ENCODE measurements at regions not wholly inside any gene's neighbourhood (a gene's known extent, or its start where the extent isn't known, plus 50 kb on each side); places are given as distances from the start of the nearest gene placed in this dataset.

GRCh38 chr4:181976764-181977163, 266.4 kb upstream of the TENM3 start:
- no peak for DNase-seq (ENCODE audit: low read depth in 2 of 2)

- DNase-seq (ENCODE audit: low read depth in 2 of 2) = no peak
Observed at GRCh38 chr4:181982437-181982836, 260.8 kb upstream of the TENM3 start.

- DNase-seq (ENCODE audit: low read depth in 2 of 2) = no peak
Observed at GRCh38 chr4:181982856-181983255, 260.3 kb upstream of the TENM3 start.

- DNase-seq (ENCODE audit: low read depth in 2 of 2) = no peak
Observed at GRCh38 chr4:181987392-181987791, 255.8 kb upstream of the TENM3 start.

DNA sequence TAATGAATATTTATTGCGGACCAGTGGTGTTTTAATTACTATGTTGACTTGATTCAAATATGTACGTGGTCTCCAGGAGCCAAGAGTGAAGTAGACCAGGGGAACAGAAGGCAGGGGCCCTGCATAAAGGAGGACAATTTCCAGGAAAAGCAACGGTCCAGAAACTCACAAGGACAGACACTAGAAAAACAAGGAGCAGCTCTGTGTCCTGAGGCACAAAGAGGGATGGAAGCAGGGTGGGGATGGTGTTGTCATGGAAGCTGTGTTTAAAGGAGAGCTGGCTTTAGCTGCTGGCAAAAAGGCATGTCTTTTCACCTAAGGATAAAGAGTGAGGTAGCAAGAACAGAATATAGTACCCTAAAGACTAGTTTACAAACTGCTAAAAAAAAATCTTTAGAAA, 254.1 kb upstream of the TENM3 start:
- no peak for DNase-seq (ENCODE audit: low read depth in 2 of 2)

- DNase-seq (ENCODE audit: low read depth in 2 of 2) = no peak
Observed at GRCh38 chr4:181991369-181992108, 251.7 kb upstream of the TENM3 start.

DNA sequence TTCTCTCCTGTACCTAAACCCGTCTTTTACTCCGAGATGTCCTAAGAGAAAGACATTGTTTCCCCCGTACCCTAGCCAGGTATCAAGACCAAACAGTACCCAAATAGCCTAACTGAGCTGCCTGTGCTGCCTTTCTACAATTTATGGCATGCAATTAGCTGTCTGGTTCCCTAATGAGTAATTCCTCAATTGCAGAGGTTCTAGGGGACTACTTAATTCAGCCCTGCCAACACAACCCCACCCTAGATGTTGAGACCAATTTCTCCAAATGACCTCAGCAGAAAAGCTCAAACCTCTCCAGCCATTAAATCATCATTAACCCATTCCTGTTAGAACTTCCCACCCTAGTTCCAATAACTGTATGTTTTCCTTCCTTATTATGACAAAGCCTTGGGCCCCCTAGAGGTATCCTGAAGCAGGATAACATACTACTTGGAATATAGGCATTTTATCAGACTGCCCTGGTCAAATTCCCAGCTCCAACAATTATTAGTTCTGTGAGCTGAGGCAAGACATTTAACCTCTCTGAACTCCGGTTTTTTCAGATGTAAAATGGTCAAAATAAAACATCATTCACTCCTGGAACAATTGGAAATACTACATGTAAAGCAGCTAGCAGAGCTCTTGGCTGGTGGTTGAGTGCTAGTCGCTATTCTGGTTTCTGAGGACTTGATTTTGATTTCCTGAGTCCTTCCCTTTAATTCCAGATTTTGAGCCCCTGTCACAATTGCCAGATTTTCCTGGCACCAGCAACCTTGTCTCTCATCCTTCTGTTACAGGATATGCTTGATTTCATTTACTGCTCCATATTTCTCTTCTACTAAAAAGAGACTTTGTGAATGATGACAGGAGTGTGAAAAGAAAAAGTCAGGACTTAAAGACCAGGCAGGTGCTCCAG, 244.6 kb upstream of the TENM3 start:
- no peak for DNase-seq (ENCODE audit: low read depth in 2 of 2)

DNA sequence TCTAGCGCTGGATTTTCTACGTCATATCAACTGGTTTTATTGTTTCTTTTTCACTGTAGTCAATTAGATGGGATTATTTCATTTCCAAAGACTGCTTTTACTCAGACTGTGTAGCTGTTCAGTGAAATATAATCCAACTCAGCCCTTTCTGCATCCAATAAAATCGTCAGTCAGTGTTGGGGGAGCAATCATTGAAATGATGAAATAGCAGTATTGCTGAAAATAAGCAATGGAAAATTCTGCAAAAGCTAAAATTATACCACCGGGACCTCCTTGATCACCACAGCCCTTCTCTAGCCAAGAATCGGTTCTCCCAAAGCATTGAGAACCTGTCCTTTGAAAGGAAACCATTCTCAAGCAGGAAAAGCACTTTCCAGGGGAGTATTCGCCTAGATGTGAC, 243.1 kb upstream of the TENM3 start:
- DNase-seq (ENCODE audit: low read depth in 2 of 2) = no peak

DNA sequence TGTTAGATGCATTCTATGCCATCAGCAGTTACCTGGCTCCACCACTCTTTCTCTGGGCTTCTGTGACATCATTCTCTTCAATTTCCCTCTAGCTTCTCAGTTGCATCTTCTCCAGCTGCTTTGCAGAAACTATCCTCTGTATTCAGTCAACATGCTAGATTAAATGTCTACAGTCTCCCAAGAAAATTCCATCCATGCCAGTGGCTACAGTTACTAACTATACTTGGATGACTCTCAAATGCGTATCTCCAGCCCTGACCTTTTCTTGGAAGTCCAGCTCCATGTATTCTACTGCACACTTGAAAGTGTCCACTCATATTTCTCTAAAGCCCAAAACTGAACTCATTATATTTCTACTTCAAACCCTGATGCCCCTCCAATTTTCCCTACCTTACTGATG, 232.3 kb upstream of the TENM3 start:
- DNase-seq (ENCODE audit: low read depth in 2 of 2) = no peak

DNA sequence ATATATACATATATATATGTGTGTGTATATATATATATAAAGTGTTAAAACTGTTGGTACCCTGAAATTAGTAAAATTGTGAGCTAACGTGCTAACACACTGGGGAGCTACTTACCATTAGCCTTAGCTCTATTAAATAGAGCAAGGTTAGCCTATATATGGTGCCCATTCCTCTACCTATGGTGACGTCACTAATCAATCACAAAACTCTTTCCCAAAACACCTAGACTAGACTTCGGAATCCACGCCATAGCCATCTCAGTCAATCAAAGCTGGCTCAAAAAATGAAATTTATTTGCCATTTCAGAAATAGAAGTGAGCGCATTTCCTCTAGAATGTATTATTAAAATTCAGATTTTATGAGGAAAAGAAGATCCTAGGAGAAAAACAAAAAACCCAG, 229.0 kb upstream of the TENM3 start:
- DNase-seq (ENCODE audit: low read depth in 2 of 2) = no peak

DNA sequence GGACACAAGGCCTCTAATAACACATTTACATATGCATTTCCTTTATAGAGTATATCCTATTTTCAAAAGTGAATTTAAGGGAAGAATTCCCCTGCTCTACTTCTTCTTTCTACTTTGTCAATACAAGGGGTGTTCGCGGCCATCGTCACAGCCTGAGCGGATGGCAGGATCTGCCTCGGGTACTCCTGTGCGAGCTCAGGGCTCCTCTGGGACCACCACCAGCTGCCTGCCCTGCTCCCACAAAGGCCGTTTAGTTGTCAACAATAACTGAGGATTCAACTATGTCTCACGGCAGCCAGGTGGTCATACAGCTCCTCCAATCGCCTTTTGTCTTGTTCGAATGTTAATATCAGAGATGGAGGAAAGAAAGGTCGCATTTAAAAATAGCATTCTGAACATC, 228.2 kb upstream of the TENM3 start:
- DNase-seq (ENCODE audit: low read depth in 2 of 2) = no peak

GRCh38 chr4:182015893-182016292, 227.3 kb upstream of the TENM3 start:
- no peak for DNase-seq (ENCODE audit: low read depth in 2 of 2)

GRCh38 chr4:182017038-182017437, 226.2 kb upstream of the TENM3 start:
- no peak for DNase-seq (ENCODE audit: low read depth in 2 of 2)

GRCh38 chr4:182018691-182019090, 224.5 kb upstream of the TENM3 start:
- no peak for DNase-seq (ENCODE audit: low read depth in 2 of 2)

GRCh38 chr4:182019148-182019652, 224.0 kb upstream of the TENM3 start:
- DNase-seq (ENCODE audit: low read depth in 2 of 2) = no peak

- no peak for DNase-seq (ENCODE audit: low read depth in 2 of 2)
Observed at GRCh38 chr4:182022909-182023308, 220.3 kb upstream of the TENM3 start.

DNA sequence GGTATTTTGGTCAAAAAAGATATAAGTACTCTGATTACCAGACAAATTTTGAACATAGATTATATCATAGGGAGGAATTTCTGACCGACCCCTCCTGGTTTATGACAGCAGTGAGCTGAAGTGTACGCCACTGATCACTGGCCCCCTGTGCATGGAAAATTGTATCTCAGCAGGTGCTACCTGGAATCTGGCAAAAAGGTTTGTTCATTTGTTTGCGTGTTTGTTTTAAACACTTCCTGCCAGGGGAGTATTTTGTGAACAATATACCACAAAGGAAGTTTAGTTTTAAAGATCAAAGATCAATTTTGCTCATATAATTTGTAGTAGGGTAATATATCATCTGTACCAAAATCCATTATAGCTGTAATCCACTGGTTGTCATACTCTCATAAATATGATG, 219.7 kb upstream of the TENM3 start:
- DNase-seq (ENCODE audit: low read depth in 2 of 2) = no peak

DNA sequence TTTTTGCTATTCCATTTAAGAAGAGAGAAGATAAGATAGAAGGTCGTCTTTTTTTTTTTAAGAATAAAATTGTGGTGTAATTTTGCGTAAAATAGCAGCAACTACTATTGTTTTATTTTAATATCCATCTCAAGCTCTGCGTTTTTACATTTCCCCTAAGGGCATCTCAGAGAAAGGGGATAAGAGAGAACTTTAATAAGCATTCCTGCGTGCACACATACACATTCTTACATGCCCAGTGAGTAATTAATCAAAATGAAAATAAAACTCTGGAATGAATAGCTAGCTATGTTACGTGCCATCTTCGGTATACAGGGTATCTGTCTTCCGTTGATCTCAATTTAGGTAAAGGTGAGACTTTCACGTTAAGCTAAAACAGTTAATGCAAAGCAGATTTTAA, 200.3 kb upstream of the TENM3 start:
- no peak for DNase-seq (ENCODE audit: low read depth in 2 of 2)

DNA sequence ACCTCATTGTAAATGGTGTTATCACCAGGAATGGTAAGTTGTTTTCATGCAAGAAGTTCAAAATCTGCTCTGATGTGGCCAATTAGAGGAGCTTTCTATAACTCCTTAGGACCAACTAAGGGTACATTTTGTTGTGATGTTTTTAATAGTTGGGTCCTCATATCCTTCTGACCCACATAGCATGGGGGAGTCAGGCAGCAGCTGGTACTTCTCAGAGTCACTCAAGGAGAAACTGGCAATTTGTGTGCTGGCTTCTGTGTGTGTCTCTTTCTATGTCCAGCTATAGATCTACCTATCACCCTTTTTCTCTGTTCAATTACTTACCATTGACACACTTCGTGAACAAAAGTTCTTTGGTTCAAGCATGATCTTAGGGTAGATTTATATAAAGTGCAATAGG, 194.3 kb upstream of the TENM3 start:
- DNase-seq (ENCODE audit: low read depth in 2 of 2) = no peak

DNA sequence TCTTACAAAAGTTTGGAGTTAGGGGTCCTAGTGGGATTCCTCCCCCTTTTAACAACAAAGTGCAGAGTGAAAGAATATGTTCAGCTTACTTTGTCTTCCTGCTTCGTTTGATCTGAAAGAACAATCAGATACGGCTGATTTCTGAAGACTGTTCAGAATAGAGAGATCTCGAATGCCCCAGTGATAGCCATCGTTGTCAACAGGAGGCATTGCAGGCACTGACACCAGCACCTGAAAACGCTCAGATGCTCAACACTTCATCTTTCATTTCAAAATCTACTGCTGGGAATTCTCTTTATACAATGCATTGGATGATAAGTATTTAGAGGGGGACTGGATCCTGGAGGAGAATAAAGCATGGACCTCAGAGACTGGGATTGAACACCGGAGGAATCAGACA, 186.3 kb upstream of the TENM3 start:
- DNase-seq (ENCODE audit: low read depth in 2 of 2) = no peak

DNA sequence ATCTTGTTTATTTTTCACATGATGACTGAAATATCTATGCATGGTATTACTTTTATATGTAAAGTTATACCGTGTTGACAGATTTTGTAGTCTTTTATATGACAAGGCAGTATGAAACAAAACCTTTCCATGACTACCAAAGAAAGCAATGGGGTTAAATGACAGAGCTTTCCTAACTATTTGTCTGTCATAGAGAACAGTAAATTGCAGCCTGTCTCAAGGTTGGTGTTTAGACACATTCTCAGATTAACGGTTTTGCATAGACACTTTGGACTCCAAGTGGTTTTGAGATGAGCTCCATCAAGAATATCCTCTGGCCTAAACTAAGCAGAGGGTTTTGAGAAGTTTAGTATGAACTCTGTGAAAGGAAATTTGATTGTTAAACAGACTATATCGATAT, 180.7 kb upstream of the TENM3 start:
- DNase-seq (ENCODE audit: low read depth in 2 of 2) = no peak

- DNase-seq (ENCODE audit: low read depth in 2 of 2) = peak; percentile 56 to 62
Observed at GRCh38 chr4:182062936-182063335, 180.3 kb upstream of the TENM3 start.

DNA sequence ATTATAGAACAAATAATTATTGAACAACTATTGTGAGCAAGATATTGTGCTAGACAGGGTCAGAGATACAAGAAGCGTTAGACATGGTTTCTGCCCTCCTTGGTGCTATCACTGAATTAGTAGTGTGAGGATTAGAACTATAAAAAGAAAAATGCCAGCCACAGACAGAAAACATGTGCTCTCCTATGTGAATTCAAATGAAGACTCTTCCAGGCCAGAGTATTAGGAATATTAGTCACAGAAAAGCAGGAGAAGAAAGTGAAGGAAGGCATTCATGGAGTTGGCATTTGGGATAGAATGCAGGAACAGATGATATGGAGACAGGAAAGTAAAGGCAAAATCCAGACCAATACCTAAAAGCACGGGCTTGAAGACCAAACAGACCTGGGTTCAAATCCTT, 179.6 kb upstream of the TENM3 start:
- no peak for DNase-seq (ENCODE audit: low read depth in 2 of 2)
